ENCODE measurements at regions not wholly inside any gene's neighbourhood (a gene's known extent, or its start where the extent isn't known, plus 50 kb on each side); places are given as distances from the start of the nearest gene placed in this dataset.
A peak's percentile ranks its signal among the peaks of the same experiment; 100 is the strongest.
"Not testable (repeated sequence)": the region's sequence is repeated elsewhere in the genome, so short reads cannot be mapped to it uniquely, and the experiment has no call there.

DNA sequence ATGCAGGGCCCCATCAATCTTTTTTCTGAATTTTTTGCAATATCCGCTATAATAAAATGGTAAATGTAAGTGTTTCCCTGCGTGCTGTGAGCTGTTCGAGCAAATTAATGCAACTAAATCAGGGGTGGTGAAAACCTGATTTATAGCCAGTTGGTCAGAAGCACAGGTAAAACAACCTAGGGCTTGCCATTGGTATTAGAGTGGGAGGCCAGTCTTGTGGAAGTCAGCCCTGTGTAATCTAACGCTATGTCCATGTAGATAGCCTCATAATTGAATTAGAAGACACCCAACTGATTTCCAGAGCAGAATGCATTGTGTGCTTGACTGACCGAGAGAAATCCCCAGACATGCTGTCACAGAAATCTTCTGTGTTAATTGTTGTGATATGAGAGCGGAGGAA, 126.8 kb upstream of the GPR39 start:
- H3K4me1 ChIP-seq (replicated peaks in 1 of 2; ENCODE audit: control insufficient read depth in 2 of 2, insufficient read depth in 2 of 2, low read length in 2 of 2); H3K9me1 ChIP-seq (ENCODE audit: control insufficient read depth, insufficient read depth, low read length); H3K4me3 ChIP-seq; in situ Hi-C loops (cut with MboI); H3K4me2 ChIP-seq (ENCODE audit: insufficient read depth, low read length); intact Hi-C loops (cut with micrococcal nuclease); ATAC-seq; H3K27ac ChIP-seq (ENCODE audit: extremely low read depth, low read depth, low read length); H2AFZ ChIP-seq (ENCODE audit: low read depth, low read length); H3K79me2 ChIP-seq (ENCODE audit: control insufficient read depth, insufficient read depth, low read length); POLR2A ChIA-PET; H4K20me1 ChIP-seq (replicated peaks; ENCODE audit: control insufficient read depth, insufficient read depth, low read length); H3K9me3 ChIP-seq (replicated peaks; ENCODE audit: control insufficient read depth, insufficient read depth, low read depth, low read length); H3K36me3 ChIP-seq (ENCODE audit: control insufficient read depth, insufficient read depth, low read length); BruUV-seq (replicated peaks); DNase-seq (ENCODE audit: extremely low read depth in 1 of 4, low spot score in 3 of 4); H3K9ac ChIP-seq (ENCODE audit: insufficient read depth in 1 of 2, low read depth in 2 of 2, low read length in 2 of 2); CTCF ChIA-PET (ENCODE audit: low intra/inter-chr PET ratio): not testable (repeated sequence)
- peak; percentile 19 for FAIRE-seq
- 2% methylated on average over 6 of the region's 6 CpGs for WGBS (ENCODE audit: insufficient coverage, low coverage, missing lambda C conversion rate)
- peaks cover 0 to 16% of the 10 kb centered on the region in 2 experiments; a peak in 1 of 5 replicates for H3K27me3 ChIP-seq (ENCODE audit: control insufficient read depth in 2 of 2, insufficient read depth in 2 of 2, low read length in 2 of 2)

DNA sequence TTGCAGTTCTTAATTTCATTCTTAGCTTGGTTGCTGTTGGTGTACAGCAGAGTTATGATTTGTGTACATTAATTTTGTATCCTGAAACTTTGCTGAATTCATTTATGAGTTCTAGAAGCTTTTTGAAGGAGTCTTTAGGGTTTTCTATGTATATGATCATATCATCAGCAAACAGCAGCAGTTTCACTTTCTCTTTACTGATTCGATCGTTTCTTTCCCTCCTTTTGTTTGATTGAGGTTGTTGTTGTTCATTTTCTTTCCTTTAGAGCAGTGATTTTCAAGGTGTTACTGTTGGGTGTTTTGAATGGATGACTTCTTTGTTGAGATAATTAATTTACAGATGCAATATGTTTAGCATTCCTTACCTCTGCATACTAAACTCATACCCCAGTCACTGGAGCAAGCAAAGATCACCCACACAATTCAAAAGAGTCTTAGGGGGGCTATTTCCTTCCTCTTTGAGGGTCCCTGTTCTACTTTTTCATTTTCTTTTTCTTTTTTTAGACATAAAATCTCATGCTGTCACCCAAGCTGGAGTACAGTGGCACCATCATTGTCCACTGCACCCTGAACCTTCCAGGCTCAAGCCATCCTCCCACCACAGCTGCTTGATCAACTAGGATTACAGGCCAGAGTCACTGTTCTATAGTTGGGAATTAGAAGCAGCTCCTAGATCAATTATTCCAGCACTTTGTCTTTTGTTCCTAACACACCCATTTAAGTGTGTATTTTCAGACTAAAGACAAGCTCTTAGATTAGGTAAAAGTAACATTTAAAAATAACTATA, 115.8 kb upstream of the GPR39 start:
- H3K4me3 ChIP-seq; H3K79me2 ChIP-seq (ENCODE audit: control insufficient read depth, insufficient read depth, low read length); H3K9ac ChIP-seq (ENCODE audit: insufficient read depth in 1 of 2, low read depth in 2 of 2, low read length in 2 of 2); H3K27ac ChIP-seq (ENCODE audit: extremely low read depth, low read depth, low read length); BruUV-seq (replicated peaks); POLR2A ChIA-PET; CTCF ChIA-PET (ENCODE audit: low intra/inter-chr PET ratio); H4K20me1 ChIP-seq (replicated peaks; ENCODE audit: control insufficient read depth, insufficient read depth, low read length); H3K36me3 ChIP-seq (ENCODE audit: control insufficient read depth, insufficient read depth, low read length); FAIRE-seq; intact Hi-C loops (cut with micrococcal nuclease); ATAC-seq; H3K9me3 ChIP-seq (replicated peaks; ENCODE audit: control insufficient read depth, insufficient read depth, low read depth, low read length); in situ Hi-C loops (cut with MboI); H3K9me1 ChIP-seq (ENCODE audit: control insufficient read depth, insufficient read depth, low read length); H2AFZ ChIP-seq (ENCODE audit: low read depth, low read length); DNase-seq (ENCODE audit: extremely low read depth in 1 of 4, low spot score in 3 of 4); H3K4me1 ChIP-seq (replicated peaks in 1 of 2; ENCODE audit: control insufficient read depth in 2 of 2, insufficient read depth in 2 of 2, low read length in 2 of 2); H3K4me2 ChIP-seq (ENCODE audit: insufficient read depth, low read length); H3K27me3 ChIP-seq (ENCODE audit: control insufficient read depth in 2 of 2, insufficient read depth in 2 of 2, low read length in 2 of 2): not testable (repeated sequence)
- 0% methylated on average over 2 of the region's 2 CpGs for WGBS (ENCODE audit: insufficient coverage, low coverage, missing lambda C conversion rate)
